Panc1 (cell line): ENCODE measurements at regions not wholly inside any gene's neighbourhood (a gene's known extent, or its start where the extent isn't known, plus 50 kb on each side); places are given as distances from the start of the nearest gene placed in this dataset.

Source experiments
- POLR2AphosphoS5 ChIP-seq: IDR thresholded peaks from 2 replicates; pipeline ENCODE4 v1.6.1; 2012; ENCODE audit warnings: mild to moderate bottlenecking, low read depth, low read length, moderate library complexity
- SIN3A ChIP-seq: IDR thresholded peaks from 2 replicates; pipeline ENCODE4 v1.6.1; 2012; ENCODE audit warnings: low read depth, mild to moderate bottlenecking, low read length, moderate library complexity, borderline replicate concordance; ENCODE audit not compliant: insufficient read depth
- TF ChIP-seq, protein P1 (sequence below): fragments of 450-650 bp; IDR thresholded peaks from 2 replicates; pipeline ENCODE4 v1.5.1; 2017; ENCODE audit warnings: mild to moderate bottlenecking
- TF ChIP-seq, protein P2 (sequence below), 2 experiments: IDR thresholded peaks; 2 replicates each; pipeline ENCODE4 v1.6.1; 2011 to 2012; ENCODE audit warnings: low read depth in 2 of 2, control low read depth in 1 of 2, low read length in 1 of 2, mild to moderate bottlenecking in 1 of 2, moderate library complexity in 1 of 2; ENCODE audit not compliant: insufficient read depth in 1 of 2

DNA sequence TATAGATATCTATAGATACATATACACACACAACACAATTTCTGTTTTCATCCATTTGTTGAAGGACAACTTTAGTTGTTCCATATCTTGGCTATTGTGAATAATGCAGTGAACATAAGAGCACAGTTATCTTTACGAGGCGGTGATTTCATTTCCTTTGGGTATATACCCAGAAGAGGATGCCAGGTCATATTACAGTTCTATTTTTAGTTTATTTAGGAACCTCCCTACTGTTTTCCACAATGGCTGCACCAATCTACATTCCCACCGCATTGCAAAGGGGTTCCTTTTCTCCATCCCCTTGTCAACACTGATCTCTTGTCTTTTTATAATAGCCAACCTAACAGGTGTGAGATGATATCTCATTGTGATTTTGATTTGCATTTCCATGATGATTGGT is 143.4 kb upstream of the ARHGAP5 start:
- TF ChIP-seq POLR2AphosphoS5 (no peak), SIN3A (no peak)
- TF ChIP-seq, protein P1, sequence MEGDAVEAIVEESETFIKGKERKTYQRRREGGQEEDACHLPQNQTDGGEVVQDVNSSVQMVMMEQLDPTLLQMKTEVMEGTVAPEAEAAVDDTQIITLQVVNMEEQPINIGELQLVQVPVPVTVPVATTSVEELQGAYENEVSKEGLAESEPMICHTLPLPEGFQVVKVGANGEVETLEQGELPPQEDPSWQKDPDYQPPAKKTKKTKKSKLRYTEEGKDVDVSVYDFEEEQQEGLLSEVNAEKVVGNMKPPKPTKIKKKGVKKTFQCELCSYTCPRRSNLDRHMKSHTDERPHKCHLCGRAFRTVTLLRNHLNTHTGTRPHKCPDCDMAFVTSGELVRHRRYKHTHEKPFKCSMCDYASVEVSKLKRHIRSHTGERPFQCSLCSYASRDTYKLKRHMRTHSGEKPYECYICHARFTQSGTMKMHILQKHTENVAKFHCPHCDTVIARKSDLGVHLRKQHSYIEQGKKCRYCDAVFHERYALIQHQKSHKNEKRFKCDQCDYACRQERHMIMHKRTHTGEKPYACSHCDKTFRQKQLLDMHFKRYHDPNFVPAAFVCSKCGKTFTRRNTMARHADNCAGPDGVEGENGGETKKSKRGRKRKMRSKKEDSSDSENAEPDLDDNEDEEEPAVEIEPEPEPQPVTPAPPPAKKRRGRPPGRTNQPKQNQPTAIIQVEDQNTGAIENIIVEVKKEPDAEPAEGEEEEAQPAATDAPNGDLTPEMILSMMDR, result no peak
- TF ChIP-seq, protein P2, sequence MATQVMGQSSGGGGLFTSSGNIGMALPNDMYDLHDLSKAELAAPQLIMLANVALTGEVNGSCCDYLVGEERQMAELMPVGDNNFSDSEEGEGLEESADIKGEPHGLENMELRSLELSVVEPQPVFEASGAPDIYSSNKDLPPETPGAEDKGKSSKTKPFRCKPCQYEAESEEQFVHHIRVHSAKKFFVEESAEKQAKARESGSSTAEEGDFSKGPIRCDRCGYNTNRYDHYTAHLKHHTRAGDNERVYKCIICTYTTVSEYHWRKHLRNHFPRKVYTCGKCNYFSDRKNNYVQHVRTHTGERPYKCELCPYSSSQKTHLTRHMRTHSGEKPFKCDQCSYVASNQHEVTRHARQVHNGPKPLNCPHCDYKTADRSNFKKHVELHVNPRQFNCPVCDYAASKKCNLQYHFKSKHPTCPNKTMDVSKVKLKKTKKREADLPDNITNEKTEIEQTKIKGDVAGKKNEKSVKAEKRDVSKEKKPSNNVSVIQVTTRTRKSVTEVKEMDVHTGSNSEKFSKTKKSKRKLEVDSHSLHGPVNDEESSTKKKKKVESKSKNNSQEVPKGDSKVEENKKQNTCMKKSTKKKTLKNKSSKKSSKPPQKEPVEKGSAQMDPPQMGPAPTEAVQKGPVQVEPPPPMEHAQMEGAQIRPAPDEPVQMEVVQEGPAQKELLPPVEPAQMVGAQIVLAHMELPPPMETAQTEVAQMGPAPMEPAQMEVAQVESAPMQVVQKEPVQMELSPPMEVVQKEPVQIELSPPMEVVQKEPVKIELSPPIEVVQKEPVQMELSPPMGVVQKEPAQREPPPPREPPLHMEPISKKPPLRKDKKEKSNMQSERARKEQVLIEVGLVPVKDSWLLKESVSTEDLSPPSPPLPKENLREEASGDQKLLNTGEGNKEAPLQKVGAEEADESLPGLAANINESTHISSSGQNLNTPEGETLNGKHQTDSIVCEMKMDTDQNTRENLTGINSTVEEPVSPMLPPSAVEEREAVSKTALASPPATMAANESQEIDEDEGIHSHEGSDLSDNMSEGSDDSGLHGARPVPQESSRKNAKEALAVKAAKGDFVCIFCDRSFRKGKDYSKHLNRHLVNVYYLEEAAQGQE (IDR thresholded peaks at IDR 0.05; ENCODE audit: insufficient read depth in 1 of 2, low read depth in 2 of 2, low read length in 1 of 2), result no peak
